K562 (cell line): ENCODE measurements at regions not wholly inside any gene's neighbourhood (a gene's known extent, or its start where the extent isn't known, plus 50 kb on each side); places are given as distances from the start of the nearest gene placed in this dataset.

Experiments used
- ATAC-seq: fragments of 200-7000 bp; cut with Tn5 transposase; 3 replicates; pipeline ENCODE4 v1.9.1; 2020; ENCODE audit warnings: moderate library complexity
- BruUV-seq: library from RNA; stranded (reverse); fragments of 400-500 nt; replicated peaks from 2 replicates; lab custom pipeline; 2021; lab: Mats Ljungman, UMichigan
- CTCF ChIA-PET: fragments of 300-600 bp; formaldehyde crosslinking; extraction: SDS; loops from one replicate; lab custom pipeline; 2021; ENCODE audit warnings: low intra/inter-chr PET ratio; lab: Yijun Ruan, JAX
- POLR2A ChIA-PET: fragments of 300-600, 350-650 bp; sonication (Branson Sonifier 250); formaldehyde crosslinking; extraction: SDS; loops from one replicate; lab custom pipeline; 2021; ENCODE audit warnings: antibody characterized with exemption, inconsistent platforms; lab: Yijun Ruan, JAX
- DNase-seq, 4 experiments: peaks; one replicate each; pipeline versions ENCODE4 v3.0.0 to v3.0.0-alpha.2; 2011 to 2018; ENCODE audit warnings: low spot score in 3 of 4, mixed read lengths in 3 of 4; ENCODE audit errors: extremely low read depth in 1 of 4
- FAIRE-seq: peaks from 2 replicates; lab custom pipeline; 2011; peaks lifted over from hg19 to GRCh38; lab: Jason Lieb, UNC
- H2AFZ ChIP-seq: 2 replicates; pipeline ENCODE4 v1.6.0; 2011; ENCODE audit warnings: low read depth, low read length, control low read depth, inconsistent platforms
- H3K27ac ChIP-seq: fragments of 200-600 bp; 3 replicates; pipeline ENCODE4 v1.8.0; 2011; ENCODE audit warnings: low read depth, mild to moderate bottlenecking, control low read depth, inconsistent platforms, low read length, moderate library complexity, mixed read lengths; ENCODE audit errors: extremely low read depth
- H3K27me3 ChIP-seq, 2 experiments: fragments of 300-600 bp in 1 of 2; 2 replicates in 1 of 2; 3 replicates in 1 of 2; pipeline versions ENCODE4 v1.6.0 to v1.8.0; 2011; ENCODE audit warnings: inconsistent platforms in 2 of 2, low read length in 2 of 2, mild to moderate bottlenecking in 1 of 2, mixed read lengths in 1 of 2, moderate library complexity in 1 of 2; ENCODE audit not compliant: control insufficient read depth in 2 of 2, insufficient read depth in 2 of 2
- H3K36me3 ChIP-seq: fragments of 300-600 bp; 3 replicates; pipeline ENCODE4 v1.8.0; 2011; ENCODE audit warnings: mild to moderate bottlenecking, low read length, inconsistent platforms; ENCODE audit not compliant: control insufficient read depth, insufficient read depth
- H3K4me1 ChIP-seq, 2 experiments: fragments of 200-600 bp in 1 of 2; replicated peaks in 1 of 2; 2 replicates in 1 of 2; 3 replicates in 1 of 2; pipeline versions ENCODE4 v1.5.1 to v1.8.0; 2011; ENCODE audit warnings: inconsistent platforms in 2 of 2, low read length in 2 of 2, mild to moderate bottlenecking in 1 of 2, mixed read lengths in 1 of 2, moderate library complexity in 1 of 2; ENCODE audit not compliant: control insufficient read depth in 2 of 2, insufficient read depth in 2 of 2
- H3K4me2 ChIP-seq: 2 replicates; pipeline ENCODE4 v1.6.1; 2011; ENCODE audit warnings: low read length, control low read depth, inconsistent platforms, mixed read lengths; ENCODE audit not compliant: insufficient read depth
- H3K4me3 ChIP-seq: fragments of 200-600 bp; sonication (generic), shearing (Covaris generic); 2 replicates; pipeline ENCODE4 v1.5.1; 2016; ENCODE audit warnings: control low read depth, inconsistent platforms
- H3K79me2 ChIP-seq: fragments of 200-600 bp; 3 replicates; pipeline ENCODE4 v1.8.0; 2011; ENCODE audit warnings: low read length, inconsistent platforms; ENCODE audit not compliant: control insufficient read depth, insufficient read depth
- H3K9ac ChIP-seq, 2 experiments: 2 replicates each; pipeline versions ENCODE4 v1.6.0 to v1.6.1; 2011; ENCODE audit warnings: low read depth in 2 of 2, low read length in 2 of 2, control low read depth in 1 of 2, inconsistent platforms in 1 of 2, mild to moderate bottlenecking in 1 of 2, mixed read lengths in 1 of 2; ENCODE audit not compliant: insufficient read depth in 1 of 2
- H3K9me1 ChIP-seq: one replicate; pipeline ENCODE4 v1.6.0; 2011; ENCODE audit warnings: inconsistent platforms, mild to moderate bottlenecking, low read length, moderate library complexity; ENCODE audit not compliant: control insufficient read depth, insufficient read depth
- H3K9me3 ChIP-seq: replicated peaks from 2 replicates; pipeline ENCODE4 v1.5.1; 2011; ENCODE audit warnings: low read depth, low read length, inconsistent platforms; ENCODE audit not compliant: control insufficient read depth, insufficient read depth
- H4K20me1 ChIP-seq: replicated peaks from 2 replicates; pipeline ENCODE4 v1.6.1; 2011; ENCODE audit warnings: low read length, inconsistent platforms, mixed read lengths; ENCODE audit not compliant: control insufficient read depth, insufficient read depth
- DDX20 ChIP-seq: fragments of 450-650 bp; IDR thresholded peaks from 2 replicates; pipeline ENCODE4 v1.6.1; 2016; ENCODE audit warnings: missing genetic modification characterization, low read depth, mild to moderate bottlenecking, missing compliant biosample characterization, moderate library complexity
- ESRRB ChIP-seq: fragments of 250-450 bp; sonication (Bioruptor Pico); IDR thresholded peaks from 2 replicates; pipeline ENCODE4 v1.5.0; 2020; ENCODE audit warnings: mild to moderate bottlenecking, moderate library complexity, borderline replicate concordance
- GTF2A2 ChIP-seq: IDR thresholded peaks from 2 replicates; pipeline ENCODE4 v1.6.1; 2016; ENCODE audit warnings: mild to moderate bottlenecking, missing genetic modification characterization, missing compliant biosample characterization
- KAT2B ChIP-seq: IDR thresholded peaks from one replicate; pipeline ENCODE4 v1.6.1; 2012; ENCODE audit warnings: low read depth, mild to moderate bottlenecking, control low read depth, inconsistent platforms, low read length, moderate library complexity
- MYNN ChIP-seq, 2 experiments: sonication (generic); formaldehyde crosslinking in 1 of 2; IDR thresholded peaks; 2 replicates each; pipeline versions ENCODE4 v1.5.0 to v1.6.1; 2016 to 2020; ENCODE audit warnings: antibody characterized with exemption in 1 of 2, missing genetic modification reagents in 1 of 2
- NFE2 ChIP-seq: IDR thresholded peaks from 2 replicates; pipeline ENCODE4 v1.6.1; 2014; ENCODE audit warnings: antibody characterized with exemption, low read depth
- NR3C1 ChIP-seq: sonication (generic); formaldehyde crosslinking; IDR thresholded peaks from 2 replicates; pipeline ENCODE4 v1.8.1; 2022; ENCODE audit warnings: missing genetic modification reagents
- SAP30 ChIP-seq: fragments of 200-600 bp; sonication (generic); IDR thresholded peaks from 2 replicates; pipeline ENCODE4 v1.6.1; 2012; ENCODE audit warnings: borderline replicate concordance, low read depth, mild to moderate bottlenecking, moderate library complexity, low read length, control low read depth, inconsistent platforms; ENCODE audit not compliant: insufficient read depth, poor library complexity, severe bottlenecking
- SOX6 ChIP-seq: fragments of 450-650 bp; IDR thresholded peaks from 2 replicates; pipeline ENCODE4 v1.6.1; 2014; ENCODE audit warnings: mild to moderate bottlenecking
- SRSF9 ChIP-seq: fragments of 200-400 bp; formaldehyde crosslinking; IDR thresholded peaks from 2 replicates; pipeline ENCODE4 v1.6.1; 2017; ENCODE audit warnings: low read depth, low read length, borderline replicate concordance
- TOE1 ChIP-seq, 2 experiments: fragments of 450-650 bp in 1 of 2; sonication (generic) in 1 of 2; formaldehyde crosslinking in 1 of 2; IDR thresholded peaks; 2 replicates each; pipeline versions ENCODE4 v1.7.1 to v1.8.0; 2016 to 2022; ENCODE audit warnings: borderline replicate concordance in 2 of 2, mild to moderate bottlenecking in 2 of 2, antibody characterized with exemption in 1 of 2, inconsistent platforms in 1 of 2, low read depth in 1 of 2, missing genetic modification reagents in 1 of 2, moderate library complexity in 1 of 2
- ZFX ChIP-seq: sonication (generic); formaldehyde crosslinking; IDR thresholded peaks from 2 replicates; pipeline ENCODE4 v1.8.0; 2022; ENCODE audit warnings: mild to moderate bottlenecking, missing genetic modification reagents, moderate library complexity
- ZNF551 ChIP-seq: fragments of 250-450 bp; sonication (Bioruptor Pico); IDR thresholded peaks from 2 replicates; pipeline ENCODE4 v1.5.0; 2021; ENCODE audit warnings: mild to moderate bottlenecking, moderate library complexity
- WGBS: fragments of 100-300 bp; shearing (Covaris generic); methylation state at CpG from one replicate; pipeline ENCODE4 v1.1.6; 2016; ENCODE audit warnings: low coverage, mixed read lengths; ENCODE audit not compliant: insufficient coverage; ENCODE audit errors: missing lambda C conversion rate; 5-methylcytosine and 5-hydroxymethylcytosine counted together
- in situ Hi-C: fragments of 300-500 bp; cut with MboI; formaldehyde crosslinking; loops from 4 replicates; pipeline ENCODE4 v1.15.0; 2018; ENCODE audit warnings: inconsistent platforms, mixed read lengths
- intact Hi-C: fragments of 100-400 bp; cut with micrococcal nuclease; formaldehyde crosslinking; loops from 2 replicates; pipeline ENCODE4 v1.14.2; 2022
- TF ChIP-seq, protein P1 (sequence below): fragments of 250-450 bp; sonication (Bioruptor Pico); IDR thresholded peaks from 2 replicates; pipeline ENCODE4 v1.4.0; 2020; ENCODE audit warnings: mild to moderate bottlenecking, moderate library complexity

DNA sequence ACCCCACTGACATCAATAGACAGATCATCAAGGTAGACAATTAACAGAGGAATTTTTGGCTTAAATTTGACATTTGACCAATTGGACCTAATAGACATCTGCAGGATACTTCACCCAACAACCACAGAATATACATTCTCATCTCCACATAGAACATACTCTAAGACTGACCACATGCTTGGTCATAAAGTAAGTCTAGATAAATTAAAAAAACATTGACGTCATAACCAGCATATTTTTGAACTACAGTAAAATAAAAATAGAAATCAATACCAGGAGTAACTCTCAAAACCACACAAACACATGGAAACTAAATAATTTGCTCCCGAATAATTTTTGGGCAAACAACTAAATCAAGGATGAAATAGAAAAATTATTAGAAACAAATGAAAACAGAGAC lies 205.7 kb downstream of the REEP3 start:
- no peak for DNase-seq
- BruUV-seq = no TSS peak
- Histone ChIP-seq H3K27ac (no peak overlapping the region), H4K20me1 (no peaks in the 10 kb centered on the region), H3K9me3 (no peaks in the 10 kb centered on the region), H3K9ac (no peak overlapping the region), H2AFZ (no peak overlapping the region), H3K36me3 (no peaks in the 10 kb centered on the region), H3K9me1 (no peaks in the 10 kb centered on the region), H3K27me3 (peaks cover 3 to 23% of the 10 kb centered on the region in 2 experiments; a peak in 3 of 5 replicates), H3K4me2 (no peak overlapping the region), H3K4me1 (no peaks in the 10 kb centered on the region), H3K79me2 (no peaks in the 10 kb centered on the region), H3K4me3 (no peak overlapping the region)
- 4% methylated on average over 2 of the region's 2 CpGs for WGBS
- in situ Hi-C loops (loop anchor here (25.0 kb wide), 2 partner anchors 1140 to 1290 kb away; no protein-coding TSS in a partner anchor), intact Hi-C loops (loop anchor here (10.0 kb wide), 1 partner anchor 1132 kb away; no protein-coding TSS in a partner anchor)
- no peak for FAIRE-seq
- TF ChIP-seq MYNN (IDR thresholded peaks at IDR 0.05) = no peak
- TF ChIP-seq MYNN (CRISPR knock-in tag; IDR thresholded peaks at IDR 0.05) = no peak
- no peak for TF ChIP-seq GTF2A2 (tag)
- TF ChIP-seq TOE1 (IDR thresholded peaks at IDR 0.05; ENCODE audit: borderline replicate concordance) = no peak
- TF ChIP-seq TOE1 (CRISPR knock-in tag; IDR thresholded peaks at IDR 0.05; ENCODE audit: borderline replicate concordance, low read depth) = no peak
- TF ChIP-seq NR3C1 (CRISPR knock-in tag) = no peak
- no peak for TF ChIP-seq ZNF551 (CRISPR knock-in tag)
- no peak for TF ChIP-seq SOX6
- TF ChIP-seq KAT2B = no peak
- TF ChIP-seq ESRRB (CRISPR knock-in tag) = no peak
- no peak for TF ChIP-seq NFE2
- TF ChIP-seq ZFX (CRISPR knock-in tag) = no peak
- no peak for TF ChIP-seq SAP30
- no peak for TF ChIP-seq SRSF9
- TF ChIP-seq DDX20 (tag) = no peak
- TF ChIP-seq, protein P1, sequence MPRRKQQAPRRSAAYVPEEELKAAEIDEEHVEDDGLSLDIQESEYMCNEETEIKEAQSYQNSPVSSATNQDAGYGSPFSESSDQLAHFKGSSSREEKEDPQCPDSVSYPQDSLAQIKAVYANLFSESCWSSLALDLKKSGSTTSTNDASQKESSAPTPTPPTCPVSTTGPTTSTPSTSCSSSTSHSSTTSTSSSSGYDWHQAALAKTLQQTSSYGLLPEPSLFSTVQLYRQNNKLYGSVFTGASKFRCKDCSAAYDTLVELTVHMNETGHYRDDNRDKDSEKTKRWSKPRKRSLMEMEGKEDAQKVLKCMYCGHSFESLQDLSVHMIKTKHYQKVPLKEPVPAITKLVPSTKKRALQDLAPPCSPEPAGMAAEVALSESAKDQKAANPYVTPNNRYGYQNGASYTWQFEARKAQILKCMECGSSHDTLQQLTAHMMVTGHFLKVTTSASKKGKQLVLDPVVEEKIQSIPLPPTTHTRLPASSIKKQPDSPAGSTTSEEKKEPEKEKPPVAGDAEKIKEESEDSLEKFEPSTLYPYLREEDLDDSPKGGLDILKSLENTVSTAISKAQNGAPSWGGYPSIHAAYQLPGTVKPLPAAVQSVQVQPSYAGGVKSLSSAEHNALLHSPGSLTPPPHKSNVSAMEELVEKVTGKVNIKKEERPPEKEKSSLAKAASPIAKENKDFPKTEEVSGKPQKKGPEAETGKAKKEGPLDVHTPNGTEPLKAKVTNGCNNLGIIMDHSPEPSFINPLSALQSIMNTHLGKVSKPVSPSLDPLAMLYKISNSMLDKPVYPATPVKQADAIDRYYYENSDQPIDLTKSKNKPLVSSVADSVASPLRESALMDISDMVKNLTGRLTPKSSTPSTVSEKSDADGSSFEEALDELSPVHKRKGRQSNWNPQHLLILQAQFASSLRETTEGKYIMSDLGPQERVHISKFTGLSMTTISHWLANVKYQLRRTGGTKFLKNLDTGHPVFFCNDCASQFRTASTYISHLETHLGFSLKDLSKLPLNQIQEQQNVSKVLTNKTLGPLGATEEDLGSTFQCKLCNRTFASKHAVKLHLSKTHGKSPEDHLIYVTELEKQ (CRISPR knock-in tag) = no peak
- no peak for ATAC-seq
- ChIA-PET POLR2A (no interaction called here), CTCF (no interaction called here)
